Limb (tissue), 2 donors: ENCODE measurements at regions not wholly inside any gene's neighbourhood (a gene's known extent, or its start where the extent isn't known, plus 50 kb on each side); places are given as distances from the start of the nearest gene placed in this dataset.
A peak's percentile ranks its signal among the peaks of the same experiment; 100 is the strongest.
"Not testable (repeated sequence)": the region's sequence is repeated elsewhere in the genome, so short reads cannot be mapped to it uniquely, and the experiment has no call there.

Experiments used
- DNase-seq, 2 donors: peaks; one replicate each; pipeline ENCODE4 v3.0.0-alpha.2; 2016; ENCODE audit errors: extremely low spot score in 2 of 2

DNA sequence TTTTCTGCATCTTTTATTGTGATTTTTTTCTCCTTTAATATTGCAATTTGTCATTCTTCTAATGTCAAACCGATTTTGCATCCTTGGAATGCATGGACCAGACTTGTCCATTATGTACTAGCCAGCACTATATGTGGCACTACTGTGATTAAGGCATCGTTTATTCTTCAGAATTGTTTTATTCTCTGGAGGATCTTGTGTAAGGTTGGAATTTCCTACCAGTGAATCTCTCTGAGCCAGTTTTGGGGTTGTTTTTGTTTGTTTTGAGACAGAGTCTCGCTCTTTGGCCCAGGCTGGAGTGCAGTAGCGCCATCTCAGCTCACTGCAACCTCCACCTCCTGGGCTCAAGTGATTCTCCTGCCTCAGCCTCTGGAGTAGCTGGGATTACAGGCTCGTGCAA is 58.5 kb downstream of the IGLL5 start:
- no peak for DNase-seq

GRCh38 chr22:22948651-22949571 is 61.3 kb downstream of the IGLL5 start:
- no peak for DNase-seq

DNA sequence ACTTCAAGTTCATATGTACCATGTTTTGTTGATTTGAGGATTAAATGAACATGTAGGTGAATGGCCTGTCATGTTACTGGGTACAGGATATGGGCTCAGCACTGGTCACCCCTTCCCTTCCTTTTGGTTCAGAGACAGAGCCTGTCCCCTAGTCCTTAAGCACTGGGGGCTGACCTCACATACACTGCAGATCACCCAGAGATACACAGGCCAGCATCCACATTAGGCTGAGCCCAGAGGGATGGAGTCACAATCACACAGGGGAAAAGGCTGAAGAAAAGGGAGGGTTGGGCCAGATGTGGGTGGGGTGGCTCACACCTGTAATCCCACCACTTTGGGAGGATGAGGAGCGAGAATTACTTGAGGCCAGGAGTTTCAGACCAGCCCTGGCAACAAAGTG is 62.3 kb downstream of the IGLL5 start:
- DNase-seq, result no peak

- DNase-seq, result no peak
Observed at GRCh38 chr22:22951035-22951434, 63.4 kb downstream of the IGLL5 start.

DNA sequence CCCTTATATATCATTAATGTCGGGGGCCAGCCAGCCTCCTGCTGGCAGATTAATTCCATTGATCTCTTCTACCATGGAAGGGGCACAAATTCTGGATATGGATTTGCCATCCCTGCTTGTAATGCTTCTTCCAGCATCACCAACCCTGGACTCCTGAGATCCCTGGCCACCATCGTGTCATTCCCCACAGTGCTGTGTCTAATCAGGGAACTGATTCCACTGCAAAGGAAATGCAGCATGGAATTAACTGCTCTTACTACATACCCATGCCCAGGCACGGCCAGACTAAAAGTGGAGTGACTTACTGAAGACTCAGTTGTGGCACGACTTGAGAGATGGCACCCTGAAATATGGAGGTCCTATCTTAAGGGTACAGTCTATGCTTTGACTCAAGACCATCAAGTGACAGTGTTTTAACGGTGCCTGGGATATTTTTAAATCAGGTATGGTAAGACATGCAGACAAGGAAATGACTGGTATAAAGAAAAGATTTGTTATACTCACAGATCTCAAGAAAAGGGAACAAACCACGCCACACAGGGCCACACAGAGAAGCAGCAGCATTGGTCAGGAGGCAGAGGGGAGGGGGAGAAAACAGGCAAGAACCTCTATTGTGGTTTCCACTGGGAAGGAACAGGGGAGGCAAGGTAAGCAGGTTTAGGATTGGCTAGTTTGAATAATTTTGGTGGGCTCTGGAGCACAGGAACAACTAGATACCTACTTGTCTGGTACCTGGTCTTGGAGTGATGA is 65.1 kb downstream of the IGLL5 start:
- DNase-seq, result no peak

DNA sequence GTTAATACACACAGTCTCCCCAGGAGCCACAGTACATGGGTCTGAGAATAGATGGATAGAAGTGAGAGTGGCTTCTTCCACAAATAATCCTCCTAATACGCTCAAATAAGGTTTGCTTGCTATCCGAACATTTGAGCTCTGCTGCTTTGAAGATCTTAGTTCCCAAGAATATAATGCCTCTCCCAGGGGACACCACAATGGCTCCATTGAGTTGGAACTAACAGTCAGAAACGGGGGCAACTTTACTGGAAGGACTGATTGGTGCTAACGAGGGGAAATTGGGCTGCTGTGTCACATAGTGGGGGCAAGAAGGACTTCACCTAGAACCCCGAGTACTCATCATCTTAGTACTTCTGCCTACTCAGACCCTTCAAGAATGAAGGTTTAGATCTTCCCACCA is 66.2 kb downstream of the IGLL5 start:
- DNase-seq, result no peak

GRCh38 chr22:22954656-22955055 is 67.0 kb downstream of the IGLL5 start:
- DNase-seq, result no peak

DNA sequence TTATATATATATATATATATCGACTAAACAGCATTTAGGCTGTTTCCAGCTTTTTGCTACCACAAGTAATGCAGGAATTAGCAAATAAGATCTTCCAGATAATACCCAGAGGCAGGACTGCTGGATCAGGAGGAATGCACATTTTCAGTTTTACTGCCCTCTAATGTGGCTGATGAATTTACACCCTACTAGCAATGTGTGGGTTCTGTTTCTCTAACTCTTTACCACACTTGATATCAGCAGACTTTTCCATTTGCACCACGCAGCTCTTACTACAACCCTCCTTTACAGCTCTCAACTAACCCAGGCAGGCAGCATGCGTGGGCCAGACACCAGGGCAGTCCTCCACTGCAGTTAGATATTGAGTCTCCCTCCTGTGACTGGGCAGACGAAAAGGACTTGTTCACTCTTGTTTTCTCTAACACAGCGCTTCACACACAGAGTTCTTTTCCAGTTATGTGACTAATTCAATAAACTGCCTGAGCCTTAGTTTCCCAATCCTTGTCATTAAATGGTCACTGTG is 67.7 kb downstream of the IGLL5 start:
- DNase-seq, result no peak

DNA sequence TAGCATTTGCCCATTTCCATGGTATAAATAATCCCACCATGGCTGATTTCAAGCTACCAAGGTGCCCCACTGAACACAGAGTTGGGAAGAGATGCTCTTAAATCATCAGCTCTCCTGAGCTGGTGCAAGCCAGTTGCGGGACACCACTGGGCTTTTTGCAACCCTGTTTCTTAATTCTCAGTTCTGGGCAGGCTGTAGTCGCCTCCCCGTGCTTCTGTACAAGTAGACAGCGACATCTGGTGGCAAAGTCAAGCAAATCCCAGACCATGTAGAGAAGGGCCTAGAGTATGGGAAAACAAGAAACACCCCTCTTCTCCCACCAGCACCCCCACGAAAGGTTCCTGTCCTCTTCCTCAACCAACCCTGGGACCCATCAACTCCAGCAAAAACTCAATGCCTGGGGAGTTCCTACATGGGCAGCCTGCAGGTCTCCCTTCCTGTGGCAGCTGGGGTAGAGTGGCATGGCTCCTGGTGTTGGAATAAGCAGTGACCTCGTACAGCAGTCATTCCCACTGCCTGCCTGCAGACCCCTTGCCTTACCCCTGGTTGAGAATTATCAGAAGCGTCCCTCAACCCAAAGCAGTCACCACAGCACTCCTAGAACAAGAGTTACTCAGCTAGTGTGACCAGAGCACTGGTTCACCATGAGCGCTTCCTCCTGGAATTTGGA is 68.4 kb downstream of the IGLL5 start:
- peak; percentile 76 to 84 for DNase-seq

- no peak for DNase-seq
Observed at GRCh38 chr22:22957090-22957489, 69.5 kb downstream of the IGLL5 start.

- DNase-seq, result no peak
Observed at GRCh38 chr22:22958621-22959020, 71.0 kb downstream of the IGLL5 start.

- DNase-seq, result peak; percentile 82 to 91
Observed at GRCh38 chr22:22959147-22959827, 71.7 kb downstream of the IGLL5 start.

DNA sequence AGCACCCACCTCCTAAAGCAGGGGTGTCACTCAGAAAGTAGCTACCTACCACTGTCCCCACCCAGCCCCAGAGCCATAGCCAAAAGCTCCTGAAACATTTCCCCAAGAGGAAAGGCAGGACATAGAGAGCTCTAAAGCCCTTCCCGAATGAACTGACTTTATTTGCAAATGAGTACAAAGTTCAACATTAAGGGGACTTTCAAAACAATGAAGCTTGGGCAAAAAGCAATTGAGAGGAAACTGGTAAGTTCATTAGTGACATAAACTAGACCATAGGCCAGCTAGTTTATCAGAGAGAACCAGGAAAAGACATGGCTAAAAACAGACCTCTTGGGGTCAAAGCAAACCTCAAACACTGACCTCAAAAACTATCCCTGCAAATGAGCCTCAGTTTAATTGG is 72.7 kb downstream of the IGLL5 start:
- DNase-seq, result no peak

- no peak for DNase-seq
Observed at GRCh38 chr22:22961574-22961973, 74.0 kb downstream of the IGLL5 start.

DNA sequence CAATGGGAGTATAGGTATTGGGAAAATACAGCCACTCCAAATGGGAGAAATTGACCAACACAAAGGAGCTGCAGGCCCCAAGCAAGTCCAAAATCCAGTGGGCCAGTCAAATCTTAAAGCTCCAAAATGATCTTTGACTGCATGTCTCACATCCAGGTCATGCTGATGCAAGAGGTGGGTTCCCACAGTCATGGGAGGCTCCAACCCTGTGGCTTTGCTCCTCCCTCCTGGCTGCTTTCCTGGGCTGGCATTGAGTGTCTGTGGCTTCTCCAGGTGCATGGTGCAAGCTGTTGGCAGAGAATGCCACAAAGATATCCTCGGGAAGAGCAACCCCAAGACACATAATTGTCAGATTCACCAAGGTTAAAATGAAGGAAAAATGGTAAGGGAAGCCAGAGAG is 80.8 kb downstream of the IGLL5 start:
- DNase-seq, result no peak

- not testable (repeated sequence) for DNase-seq
Observed at GRCh38 chr22:22972605-22973004, 85.0 kb downstream of the IGLL5 start.

GRCh38 chr22:22973336-22973735 is 85.7 kb downstream of the IGLL5 start:
- DNase-seq, result no peak

DNA sequence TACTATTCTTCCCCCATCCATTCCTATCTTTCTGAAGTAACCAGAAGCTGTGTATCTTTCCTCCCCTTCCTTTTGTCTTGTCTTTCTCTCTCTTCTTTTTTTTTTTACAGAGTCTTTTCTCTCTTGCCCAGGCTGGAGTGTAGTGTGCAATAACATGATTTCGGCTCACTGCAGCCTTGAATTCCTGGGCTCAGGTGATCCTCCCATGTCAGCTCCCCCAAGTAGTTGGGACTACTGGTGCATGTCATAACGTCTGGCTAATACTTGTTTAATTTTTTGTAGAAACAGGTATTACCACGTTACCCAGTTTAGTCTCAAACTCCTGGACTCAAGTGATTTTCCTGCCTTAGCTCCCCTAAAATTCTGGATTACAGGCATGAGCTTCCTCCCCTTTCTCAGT is 86.5 kb downstream of the IGLL5 start:
- DNase-seq, result no peak

- DNase-seq, result no peak
Observed at GRCh38 chr22:22974795-22975580, 87.4 kb downstream of the IGLL5 start.
